ENCODE measurements at regions not wholly inside any gene's neighbourhood (a gene's known extent, or its start where the extent isn't known, plus 50 kb on each side); places are given as distances from the start of the nearest gene placed in this dataset.

DNA sequence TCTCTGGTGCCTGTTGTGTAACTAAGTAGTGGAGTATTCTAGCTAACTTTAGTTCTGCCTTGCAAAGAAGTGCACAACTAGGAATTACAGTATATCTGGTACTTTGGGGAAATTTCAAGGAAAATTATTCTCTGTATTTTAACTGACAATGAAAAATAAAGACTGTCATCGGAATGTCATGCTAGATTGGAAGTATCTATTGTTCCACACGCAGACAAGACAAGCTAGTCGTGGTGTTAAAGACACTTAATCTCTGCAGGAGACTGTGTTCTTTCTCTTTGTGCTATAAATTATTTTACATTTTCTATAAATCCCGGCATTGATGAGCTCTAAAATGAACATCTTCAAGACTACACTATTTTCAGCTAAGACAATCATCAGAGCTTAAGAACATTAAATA is 1068.8 kb upstream of the ADGRL4 start:
- TF ChIP-seq, protein P1, sequence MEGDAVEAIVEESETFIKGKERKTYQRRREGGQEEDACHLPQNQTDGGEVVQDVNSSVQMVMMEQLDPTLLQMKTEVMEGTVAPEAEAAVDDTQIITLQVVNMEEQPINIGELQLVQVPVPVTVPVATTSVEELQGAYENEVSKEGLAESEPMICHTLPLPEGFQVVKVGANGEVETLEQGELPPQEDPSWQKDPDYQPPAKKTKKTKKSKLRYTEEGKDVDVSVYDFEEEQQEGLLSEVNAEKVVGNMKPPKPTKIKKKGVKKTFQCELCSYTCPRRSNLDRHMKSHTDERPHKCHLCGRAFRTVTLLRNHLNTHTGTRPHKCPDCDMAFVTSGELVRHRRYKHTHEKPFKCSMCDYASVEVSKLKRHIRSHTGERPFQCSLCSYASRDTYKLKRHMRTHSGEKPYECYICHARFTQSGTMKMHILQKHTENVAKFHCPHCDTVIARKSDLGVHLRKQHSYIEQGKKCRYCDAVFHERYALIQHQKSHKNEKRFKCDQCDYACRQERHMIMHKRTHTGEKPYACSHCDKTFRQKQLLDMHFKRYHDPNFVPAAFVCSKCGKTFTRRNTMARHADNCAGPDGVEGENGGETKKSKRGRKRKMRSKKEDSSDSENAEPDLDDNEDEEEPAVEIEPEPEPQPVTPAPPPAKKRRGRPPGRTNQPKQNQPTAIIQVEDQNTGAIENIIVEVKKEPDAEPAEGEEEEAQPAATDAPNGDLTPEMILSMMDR (IDR thresholded peaks at IDR 0.05; ENCODE audit: insufficient read depth, low read length, poor library complexity, severe bottlenecking): no peak
- TF ChIP-seq EZH2phosphoT487 (conservative IDR thresholded peaks at IDR 0.05; ENCODE audit: low read length): no peak

Data from SU-DHL-6 (cell line).